Muscle layer of duodenum (tissue), 2 donors: ENCODE measurements at regions not wholly inside any gene's neighbourhood (a gene's known extent, or its start where the extent isn't known, plus 50 kb on each side); places are given as distances from the start of the nearest gene placed in this dataset.
"Not testable (repeated sequence)": the region's sequence is repeated elsewhere in the genome, so short reads cannot be mapped to it uniquely, and the experiment has no call there.

Experiments
- H3K27ac ChIP-seq: one replicate; pipeline ENCODE4 v1.7.0; 2013; ENCODE audit warnings: mild to moderate bottlenecking, low read length
- H3K27me3 ChIP-seq: one replicate; pipeline ENCODE4 v1.7.0; 2013; ENCODE audit warnings: low read depth, mild to moderate bottlenecking, control low read depth, low read length
- H3K36me3 ChIP-seq, 2 donors: one replicate each; pipeline ENCODE4 v1.7.0; 2013; ENCODE audit warnings: low read length in 2 of 2, control low read depth in 1 of 2, mild to moderate bottlenecking in 1 of 2; ENCODE audit not compliant: insufficient read depth in 2 of 2, control insufficient read depth in 1 of 2
- H3K4me1 ChIP-seq, 2 donors: one replicate each; pipeline ENCODE4 v1.7.0; 2013; ENCODE audit warnings: low read length in 2 of 2, mild to moderate bottlenecking in 2 of 2, control low read depth in 1 of 2, moderate library complexity in 1 of 2; ENCODE audit not compliant: insufficient read depth in 2 of 2, control insufficient read depth in 1 of 2
- H3K4me3 ChIP-seq, 2 donors: one replicate each; pipeline ENCODE4 v1.7.0; 2013; ENCODE audit warnings: low read length in 2 of 2, low read depth in 1 of 2, mild to moderate bottlenecking in 1 of 2
- H3K9me3 ChIP-seq, 2 donors: one replicate each; pipeline ENCODE4 v1.7.0; 2013; ENCODE audit warnings: low read length in 2 of 2, control low read depth in 1 of 2, mild to moderate bottlenecking in 1 of 2; ENCODE audit not compliant: control insufficient read depth in 1 of 2
- donor health status: healthy.

GRCh38 chr20:58577871-58578598, 62.8 kb upstream of the APCDD1L start:
- Histone ChIP-seq H3K4me3 (no peak overlapping the region), H3K27me3 (peaks cover 3% of the 10 kb centered on the region), H3K36me3 (no peaks in the 10 kb centered on the region), H3K9me3 (no peaks in the 10 kb centered on the region), H3K4me1 (peaks cover 0 to 3% of the 10 kb centered on the region in 2 donors), H3K27ac (no peak overlapping the region)

GRCh38 chr20:58577139-58577806, 62.1 kb upstream of the APCDD1L start:
- Histone ChIP-seq H3K27ac (no peak overlapping the region), H3K4me1 (peaks cover 0 to 6% of the 10 kb centered on the region in 2 donors), H3K9me3 (no peaks in the 10 kb centered on the region), H3K4me3 (no peak overlapping the region), H3K27me3 (peaks cover 3% of the 10 kb centered on the region), H3K36me3 (no peaks in the 10 kb centered on the region)

GRCh38 chr20:58576603-58576970, 61.4 kb upstream of the APCDD1L start:
- H3K27me3 ChIP-seq = peaks cover 3% of the 10 kb centered on the region

GRCh38 chr20:58575776-58576602, 60.8 kb upstream of the APCDD1L start:
- H3K4me3 ChIP-seq = no peak overlapping the region
- no peaks in the 10 kb centered on the region for H3K9me3 ChIP-seq
- no peak overlapping the region for H3K27ac ChIP-seq
- peaks cover 3% of the 10 kb centered on the region for H3K27me3 ChIP-seq
- H3K4me1 ChIP-seq = peaks cover 0 to 12% of the 10 kb centered on the region in 2 donors
- no peaks in the 10 kb centered on the region for H3K36me3 ChIP-seq

More at GRCh38 chr20:58576603-58576970, 61.4 kb upstream of the APCDD1L start:
- Histone ChIP-seq H3K9me3 (no peaks in the 10 kb centered on the region), H3K4me1 (peaks cover 0 to 9% of the 10 kb centered on the region in 2 donors), H3K4me3 (no peak overlapping the region), H3K36me3 (no peaks in the 10 kb centered on the region), H3K27ac (no peak overlapping the region)

GRCh38 chr20:58574469-58574868, 59.3 kb upstream of the APCDD1L start:
- H3K4me3 ChIP-seq = no peak overlapping the region
- H3K27ac ChIP-seq = no peak overlapping the region
- H3K36me3 ChIP-seq = no peaks in the 10 kb centered on the region
- peaks cover 4 to 25% of the 10 kb centered on the region in 2 donors for H3K4me1 ChIP-seq
- peaks cover 3% of the 10 kb centered on the region for H3K27me3 ChIP-seq
- H3K9me3 ChIP-seq = no peaks in the 10 kb centered on the region

GRCh38 chr20:58573986-58574385, 58.8 kb upstream of the APCDD1L start:
- H3K36me3 ChIP-seq = no peaks in the 10 kb centered on the region
- peaks cover 3% of the 10 kb centered on the region for H3K27me3 ChIP-seq
- H3K4me3 ChIP-seq = no peak overlapping the region
- no peak overlapping the region for H3K27ac ChIP-seq
- H3K4me1 ChIP-seq = peaks cover 4 to 25% of the 10 kb centered on the region in 2 donors
- H3K9me3 ChIP-seq = no peaks in the 10 kb centered on the region

GRCh38 chr20:58573257-58573656, 58.1 kb upstream of the APCDD1L start:
- Histone ChIP-seq H3K36me3 (no peaks in the 10 kb centered on the region), H3K9me3 (no peaks in the 10 kb centered on the region), H3K4me3 (no peak overlapping the region), H3K4me1 (peaks cover 4 to 25% of the 10 kb centered on the region in 2 donors), H3K27me3 (peaks cover 3% of the 10 kb centered on the region), H3K27ac (no peak overlapping the region)

GRCh38 chr20:58572428-58572763, 57.2 kb upstream of the APCDD1L start:
- not testable (repeated sequence) for H3K9me3 ChIP-seq, H3K4me3 ChIP-seq, H3K27me3 ChIP-seq, H3K27ac ChIP-seq, H3K36me3 ChIP-seq
- H3K4me1 ChIP-seq = peaks cover 4 to 25% of the 10 kb centered on the region in 2 donors

GRCh38 chr20:58571693-58572427, 56.7 kb upstream of the APCDD1L start:
- H3K4me3 ChIP-seq = no peak overlapping the region
- H3K27ac ChIP-seq = no peak overlapping the region
- no peaks in the 10 kb centered on the region for H3K27me3 ChIP-seq
- H3K9me3 ChIP-seq = no peaks in the 10 kb centered on the region
- peaks cover 4 to 25% of the 10 kb centered on the region in 2 donors for H3K4me1 ChIP-seq
- H3K36me3 ChIP-seq = no peaks in the 10 kb centered on the region

GRCh38 chr20:58571356-58571692, 56.1 kb upstream of the APCDD1L start:
- H3K4me3 ChIP-seq = no peak overlapping the region
- H3K4me1 ChIP-seq = peaks cover 4 to 25% of the 10 kb centered on the region in 2 donors
- H3K36me3 ChIP-seq = no peaks in the 10 kb centered on the region
- no peaks in the 10 kb centered on the region for H3K9me3 ChIP-seq
- no peak overlapping the region for H3K27ac ChIP-seq
- no peaks in the 10 kb centered on the region for H3K27me3 ChIP-seq
